Smooth muscle cell (in vitro differentiated cells): ENCODE measurements at regions not wholly inside any gene's neighbourhood (a gene's known extent, or its start where the extent isn't known, plus 50 kb on each side); places are given as distances from the start of the nearest gene placed in this dataset.

ENCODE experiments used
- DNase-seq: peaks from one replicate; lab custom pipeline; 2025; ENCODE audit not compliant: unreplicated experiment; lab: John Stamatoyannopoulos, UW
- H2AFZ ChIP-seq: fragments of 200-600 bp; sonication (generic); 2 replicates; pipeline ENCODE4 v1.6.0; 2016; ENCODE audit warnings: antibody characterized with exemption, low read depth, mild to moderate bottlenecking
- H3F3A ChIP-seq: fragments of 200-600 bp; sonication (generic); 2 replicates; pipeline ENCODE4 v1.6.0; 2017; ENCODE audit warnings: antibody characterized with exemption, low read depth
- H3K27ac ChIP-seq: fragments of 200-600 bp; sonication (generic); 2 replicates; pipeline ENCODE4 v1.5.1; 2016; ENCODE audit warnings: low read depth, mild to moderate bottlenecking
- H3K27me3 ChIP-seq: fragments of 200-600 bp; sonication (generic); 2 replicates; pipeline ENCODE4 v1.6.1; 2016; ENCODE audit warnings: low read depth, mild to moderate bottlenecking
- H3K36me3 ChIP-seq: fragments of 200-600 bp; sonication (generic); 2 replicates; pipeline ENCODE4 v1.5.1; 2016; ENCODE audit warnings: low read depth
- H3K4me1 ChIP-seq: fragments of 200-600 bp; sonication (generic); 2 replicates; pipeline ENCODE4 v1.5.1; 2016; ENCODE audit warnings: low read depth
- H3K4me2 ChIP-seq: fragments of 200-600 bp; sonication (generic); 2 replicates; pipeline ENCODE4 v1.6.0; 2016; ENCODE audit warnings: mild to moderate bottlenecking
- H3K4me3 ChIP-seq: fragments of 200-600 bp; sonication (generic); 2 replicates; pipeline ENCODE4 v1.5.1; 2016; ENCODE audit warnings: mild to moderate bottlenecking
- H3K79me2 ChIP-seq: fragments of 200-600 bp; sonication (generic); 2 replicates; pipeline ENCODE4 v1.6.0; 2016; ENCODE audit warnings: low read depth, mild to moderate bottlenecking
- H3K9ac ChIP-seq: fragments of 200-600 bp; sonication (generic); 2 replicates; pipeline ENCODE4 v1.6.0; 2016; ENCODE audit warnings: low read depth
- H3K9me3 ChIP-seq: fragments of 200-600 bp; sonication (generic); replicated peaks from 2 replicates; pipeline ENCODE4 v1.5.1; 2016; ENCODE audit warnings: low read depth
- H4K20me1 ChIP-seq: fragments of 200-600 bp; sonication (generic); 2 replicates; pipeline ENCODE4 v1.6.0; 2016; ENCODE audit warnings: low read depth
- WGBS: methylation state at CpG from one replicate; pipeline ENCODE4 v1.1.7; 2016; ENCODE audit warnings: low lambda C conversion rate; 5-methylcytosine and 5-hydroxymethylcytosine counted together
- TF ChIP-seq, protein P1 (sequence below): fragments of 200-600 bp; sonication (generic); IDR thresholded peaks from 2 replicates; pipeline ENCODE4 v1.5.1; 2017; ENCODE audit warnings: borderline replicate concordance, mild to moderate bottlenecking, antibody characterized with exemption; ENCODE audit not compliant: insufficient read depth, poor library complexity, severe bottlenecking

DNA sequence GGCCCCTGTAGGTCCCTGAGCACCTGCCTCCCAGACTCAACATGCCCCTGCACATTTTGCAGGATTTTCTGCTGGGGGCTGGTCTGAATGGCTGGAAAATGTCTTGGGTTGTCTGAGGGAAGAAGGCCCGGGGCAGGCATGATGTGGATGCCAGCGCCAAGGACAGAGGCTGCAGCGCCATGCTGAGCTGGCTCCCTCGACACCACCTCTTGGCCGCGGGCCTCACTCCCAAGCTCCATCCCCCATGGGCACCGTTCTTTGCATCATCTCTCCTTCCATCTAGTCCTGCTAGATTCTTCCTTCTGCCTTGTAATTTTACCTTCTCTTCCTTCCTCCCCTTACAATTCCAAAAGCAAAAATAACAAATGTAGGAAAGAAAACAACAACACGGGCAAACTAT lies 70.6 kb downstream of the ZIC5 start:
- Histone ChIP-seq H3K27ac (no peak overlapping the region), H3K4me2 (no peak overlapping the region), H3K4me1 (peaks cover 11% of the 10 kb centered on the region), H3K4me3 (no peak overlapping the region), H3K9me3 (no peaks in the 10 kb centered on the region), H3K9ac (no peak overlapping the region), H2AFZ (no peak overlapping the region), H3K27me3 (peaks cover 34% of the 10 kb centered on the region), H3K36me3 (no peaks in the 10 kb centered on the region), H4K20me1 (no peaks in the 10 kb centered on the region), H3K79me2 (no peaks in the 10 kb centered on the region), H3F3A (no peaks in the 10 kb centered on the region)
- TF ChIP-seq, protein P1, sequence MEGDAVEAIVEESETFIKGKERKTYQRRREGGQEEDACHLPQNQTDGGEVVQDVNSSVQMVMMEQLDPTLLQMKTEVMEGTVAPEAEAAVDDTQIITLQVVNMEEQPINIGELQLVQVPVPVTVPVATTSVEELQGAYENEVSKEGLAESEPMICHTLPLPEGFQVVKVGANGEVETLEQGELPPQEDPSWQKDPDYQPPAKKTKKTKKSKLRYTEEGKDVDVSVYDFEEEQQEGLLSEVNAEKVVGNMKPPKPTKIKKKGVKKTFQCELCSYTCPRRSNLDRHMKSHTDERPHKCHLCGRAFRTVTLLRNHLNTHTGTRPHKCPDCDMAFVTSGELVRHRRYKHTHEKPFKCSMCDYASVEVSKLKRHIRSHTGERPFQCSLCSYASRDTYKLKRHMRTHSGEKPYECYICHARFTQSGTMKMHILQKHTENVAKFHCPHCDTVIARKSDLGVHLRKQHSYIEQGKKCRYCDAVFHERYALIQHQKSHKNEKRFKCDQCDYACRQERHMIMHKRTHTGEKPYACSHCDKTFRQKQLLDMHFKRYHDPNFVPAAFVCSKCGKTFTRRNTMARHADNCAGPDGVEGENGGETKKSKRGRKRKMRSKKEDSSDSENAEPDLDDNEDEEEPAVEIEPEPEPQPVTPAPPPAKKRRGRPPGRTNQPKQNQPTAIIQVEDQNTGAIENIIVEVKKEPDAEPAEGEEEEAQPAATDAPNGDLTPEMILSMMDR = no peak
- WGBS = 88% methylated on average over 8 of the region's 8 CpGs
- no peak for DNase-seq

DNA sequence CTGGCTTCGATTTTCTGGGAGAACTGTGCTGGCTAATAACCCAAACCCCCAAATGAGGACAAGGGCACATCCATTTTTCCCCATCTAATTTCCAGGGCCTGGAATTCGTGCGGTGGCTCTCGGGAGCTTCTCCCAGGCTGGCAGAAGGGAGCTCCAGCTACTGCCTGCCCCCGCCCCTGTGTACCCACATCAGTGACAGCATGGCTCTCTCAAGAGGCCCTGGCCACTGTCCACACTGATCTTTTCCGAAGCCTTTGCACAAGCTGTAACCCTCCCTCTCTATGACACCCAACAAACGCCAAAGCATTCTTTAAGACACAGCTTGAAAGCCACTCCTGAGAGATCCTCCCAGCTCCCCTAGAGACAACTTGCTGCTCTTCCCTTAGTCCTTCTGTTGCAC lies 73.1 kb downstream of the ZIC5 start:
- Histone ChIP-seq H3K9me3 (no peaks in the 10 kb centered on the region), H3K4me2 (no peak overlapping the region), H3K79me2 (no peaks in the 10 kb centered on the region), H3K36me3 (no peaks in the 10 kb centered on the region), H3K9ac (no peak overlapping the region), H3K4me3 (no peak overlapping the region), H3K27me3 (peaks cover 60% of the 10 kb centered on the region), H3F3A (no peaks in the 10 kb centered on the region), H4K20me1 (no peaks in the 10 kb centered on the region), H2AFZ (no peak overlapping the region), H3K4me1 (peaks cover 15% of the 10 kb centered on the region), H3K27ac (no peak overlapping the region)
- TF ChIP-seq, protein P1 = no peak
- DNase-seq = no peak
- 92% methylated on average over 7 of the region's 7 CpGs for WGBS

DNA sequence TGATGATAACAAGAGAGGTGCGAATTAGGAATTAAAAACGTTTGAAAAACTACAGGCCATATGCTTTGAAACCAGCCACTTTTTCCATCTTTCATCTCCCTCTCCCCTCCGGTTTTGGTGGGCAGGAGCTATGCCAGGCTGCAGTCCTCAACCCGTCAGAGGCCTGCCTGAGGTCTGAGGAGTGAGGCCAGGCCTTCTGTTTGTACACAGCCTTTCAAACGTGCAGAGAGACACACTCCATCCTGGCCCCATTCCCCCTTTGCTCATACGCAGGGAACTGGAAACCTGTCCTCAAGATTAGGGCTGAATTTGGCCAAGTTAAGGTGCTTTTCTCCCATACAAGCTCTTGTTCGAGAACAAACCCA lies 74.5 kb downstream of the ZIC5 start:
- Histone ChIP-seq H3K9ac (no peak overlapping the region), H4K20me1 (no peaks in the 10 kb centered on the region), H3K36me3 (no peaks in the 10 kb centered on the region), H3K9me3 (no peaks in the 10 kb centered on the region), H3K4me2 (no peak overlapping the region), H2AFZ (no peak overlapping the region), H3K79me2 (no peaks in the 10 kb centered on the region), H3F3A (no peaks in the 10 kb centered on the region), H3K4me1 (peaks cover 25% of the 10 kb centered on the region), H3K27me3 (peaks cover 73% of the 10 kb centered on the region), H3K27ac (no peak overlapping the region), H3K4me3 (no peak overlapping the region)
- TF ChIP-seq, protein P1 = no peak
- 81% methylated on average over 7 of the region's 7 CpGs for WGBS
- no peak for DNase-seq

DNA sequence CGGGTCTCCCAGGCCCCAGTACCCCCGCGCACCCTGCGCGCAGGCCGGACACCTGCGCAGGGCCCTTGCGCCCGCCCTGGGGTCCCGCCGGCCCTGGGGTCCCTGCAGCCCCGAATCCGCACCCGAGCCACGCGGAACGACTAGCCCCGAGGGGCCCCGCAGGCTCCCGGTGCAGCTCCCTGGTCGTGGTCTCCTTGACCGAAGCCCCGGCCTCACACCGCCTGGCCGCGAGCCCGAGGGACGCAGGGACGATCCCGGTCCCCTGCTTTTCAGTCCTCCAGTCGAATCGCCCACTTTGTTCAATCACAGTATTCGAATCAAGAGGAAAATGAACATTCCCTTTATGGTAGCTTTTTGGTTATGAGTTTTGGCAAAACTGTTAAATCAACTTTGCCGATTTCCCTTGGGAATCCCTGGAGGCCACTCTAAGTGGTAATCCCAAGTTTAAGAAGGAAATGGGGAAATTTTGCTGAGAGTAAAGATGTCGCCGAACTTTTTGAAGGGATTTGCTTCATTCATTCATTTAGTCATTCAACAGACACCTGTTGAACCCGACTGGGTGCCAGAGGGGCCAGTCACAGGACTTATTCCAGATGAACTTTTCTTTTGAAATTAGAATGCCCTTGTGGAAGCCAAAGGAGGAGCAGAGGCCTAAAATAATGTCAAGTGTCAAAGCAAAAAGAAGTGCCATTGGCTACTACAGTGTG lies 75.0 kb downstream of the ZIC5 start:
- H3K9ac ChIP-seq = no peak overlapping the region
- H3K36me3 ChIP-seq = no peaks in the 10 kb centered on the region
- H3K4me3 ChIP-seq = no peak overlapping the region
- TF ChIP-seq, protein P1 = no peak
- H3K79me2 ChIP-seq = no peaks in the 10 kb centered on the region
- no peak overlapping the region for H3K4me2 ChIP-seq
- peaks cover 30% of the 10 kb centered on the region for H3K4me1 ChIP-seq
- H2AFZ ChIP-seq = no peak overlapping the region
- no peak overlapping the region for H3K27ac ChIP-seq
- no peaks in the 10 kb centered on the region for H4K20me1 ChIP-seq
- no peaks in the 10 kb centered on the region for H3F3A ChIP-seq
- H3K9me3 ChIP-seq = no peaks in the 10 kb centered on the region
- DNase-seq = no peak
- 75% methylated on average over 37 of the region's 37 CpGs for WGBS
- H3K27me3 ChIP-seq = peaks cover 79% of the 10 kb centered on the region
